GM21825 (cell line): ENCODE measurements at regions not wholly inside any gene's neighbourhood (a gene's known extent, or its start where the extent isn't known, plus 50 kb on each side); places are given as distances from the start of the nearest gene placed in this dataset.
"Not testable (repeated sequence)": the region's sequence is repeated elsewhere in the genome, so short reads cannot be mapped to it uniquely, and the experiment has no call there.

Source experiments
- ATAC-seq: cut with Tn5 transposase; IDR thresholded peaks from one replicate; pipeline ENCODE4 v1.9.1; 2021; ENCODE audit warnings: mild to moderate bottlenecking, moderate library complexity; ENCODE audit not compliant: unreplicated experiment

DNA sequence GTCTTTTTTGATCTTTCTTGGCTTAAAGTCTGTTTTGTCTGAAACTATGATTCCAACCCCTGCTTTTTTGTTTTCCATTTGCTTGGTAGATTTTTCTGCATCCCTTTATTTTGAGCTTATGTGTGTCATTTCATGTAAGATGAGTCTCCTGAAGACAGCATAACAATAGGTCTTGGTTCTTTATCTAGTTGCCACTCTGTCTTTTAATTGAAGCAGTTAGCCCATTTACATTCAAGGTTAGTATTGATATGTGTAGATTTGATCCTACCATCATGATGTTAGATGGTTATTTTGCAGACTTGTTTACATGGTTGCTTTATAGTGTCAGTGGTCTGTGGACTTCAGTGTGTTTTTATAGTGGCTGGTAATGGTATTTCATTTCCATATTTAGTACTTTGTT, 1678.9 kb downstream of the PCDH9 start:
- no peak for ATAC-seq

DNA sequence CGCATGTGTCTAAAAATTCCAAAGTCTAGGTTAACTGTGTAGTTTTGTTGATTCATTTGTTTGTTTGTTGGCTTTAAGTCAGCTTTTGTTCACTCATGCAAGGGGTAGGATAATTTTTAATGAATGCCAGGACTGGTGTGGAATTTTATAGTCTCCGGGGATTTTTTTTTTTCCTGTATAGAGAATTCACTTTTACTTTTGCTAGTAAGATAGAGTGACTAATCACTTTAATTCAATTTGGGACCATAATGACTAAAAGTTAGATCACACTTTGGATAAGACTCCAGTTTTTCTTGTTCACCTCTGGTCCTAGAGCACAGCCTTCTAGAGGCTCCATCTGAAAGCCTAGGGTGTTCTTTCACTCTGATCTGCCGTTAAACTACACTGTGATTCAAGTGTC, 1690.0 kb downstream of the PCDH9 start:
- ATAC-seq: no peak

DNA sequence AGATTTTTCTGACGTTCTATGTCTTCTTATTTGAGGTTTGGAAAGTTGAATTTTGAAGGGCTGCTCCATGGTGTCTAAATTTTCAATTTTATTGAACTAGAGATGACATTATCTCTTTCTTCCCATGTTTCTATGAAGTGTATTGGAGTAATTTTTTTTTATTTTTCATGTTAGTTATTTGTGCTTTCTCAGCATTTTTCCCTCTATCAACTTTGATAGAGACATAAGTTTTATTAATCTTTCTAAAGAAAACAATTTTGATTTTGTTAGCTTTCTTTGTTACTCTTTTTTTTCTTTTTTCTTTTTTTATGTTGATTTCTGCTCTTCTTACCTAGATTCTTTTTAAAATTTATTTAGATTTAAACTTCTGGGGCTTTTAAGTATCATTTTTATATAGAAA, 1694.8 kb downstream of the PCDH9 start:
- ATAC-seq: no peak

DNA sequence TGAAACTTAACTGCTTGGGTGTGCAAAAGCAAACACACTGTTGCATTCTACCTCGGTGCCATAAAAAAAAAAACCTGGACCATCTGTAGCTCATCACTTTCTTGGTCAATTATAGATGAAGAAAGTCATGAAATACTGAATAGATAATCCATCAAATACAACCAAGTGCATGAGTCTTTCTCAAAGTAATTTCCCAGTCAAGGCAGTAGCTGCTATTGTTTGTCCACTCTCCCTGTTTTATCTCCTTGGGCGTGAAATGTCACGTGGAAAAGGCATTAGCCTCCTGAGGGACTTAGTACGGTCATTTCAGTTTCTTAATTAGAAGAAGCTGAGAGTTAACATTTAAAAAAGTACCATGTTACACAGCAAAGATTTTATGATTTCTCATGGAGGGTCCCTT, 1697.9 kb downstream of the PCDH9 start:
- no peak for ATAC-seq

DNA sequence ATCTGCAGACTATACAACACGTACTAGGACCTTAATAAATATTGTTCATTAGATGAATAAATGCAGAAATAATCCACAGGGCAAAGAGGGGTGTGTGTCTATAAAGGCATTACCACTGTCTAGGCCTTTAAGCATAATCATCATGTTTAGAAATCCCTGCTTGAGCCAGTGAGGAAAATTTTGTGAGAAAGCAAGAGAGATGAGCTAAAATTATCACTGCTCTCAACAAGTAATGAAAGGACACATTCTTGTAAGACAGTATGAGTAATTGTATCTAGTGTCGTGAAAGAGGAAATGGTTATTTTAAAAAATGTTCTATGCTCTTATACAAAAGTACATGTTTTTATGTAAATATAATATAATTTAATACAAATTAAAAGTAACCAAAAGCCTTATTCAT, 1699.4 kb downstream of the PCDH9 start:
- ATAC-seq: no peak

DNA sequence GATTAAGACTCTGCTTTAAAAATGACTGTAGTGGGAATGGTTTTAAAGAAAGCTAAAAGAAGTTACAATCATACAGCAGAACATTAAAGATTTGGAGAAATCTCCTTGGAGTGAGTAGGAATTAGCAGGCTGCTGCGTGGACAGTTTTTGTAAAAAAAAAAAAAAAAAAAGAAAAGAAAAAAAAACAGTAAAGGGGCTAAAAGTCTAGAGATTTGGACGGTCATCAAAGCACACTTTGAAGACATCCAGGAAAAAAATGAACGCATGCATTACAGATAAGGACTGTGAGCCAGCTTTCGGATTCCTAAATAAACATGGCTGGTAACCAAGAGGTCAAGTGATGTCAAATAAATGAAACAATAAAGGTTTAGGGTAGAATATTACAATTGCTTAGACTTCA, 1700.6 kb downstream of the PCDH9 start:
- ATAC-seq: no peak

DNA sequence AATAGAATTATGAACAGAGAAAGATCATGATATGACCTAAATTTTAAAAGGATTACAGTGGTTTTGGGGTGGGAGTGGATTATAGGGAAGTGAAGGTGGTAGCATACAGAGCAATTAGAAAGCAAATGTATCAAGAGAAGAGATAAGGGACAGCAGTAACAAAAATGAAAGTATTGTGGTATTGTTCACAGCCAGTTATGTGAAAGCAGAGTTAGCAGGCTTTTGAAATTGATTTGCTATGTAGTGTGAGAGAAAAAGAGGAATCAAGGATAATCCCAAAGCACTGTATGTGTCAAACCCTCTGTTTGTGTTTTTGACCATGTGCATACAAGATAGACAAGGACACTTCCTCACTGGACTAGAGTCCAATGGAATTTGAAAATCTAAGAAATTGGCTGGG, 1721.4 kb downstream of the PCDH9 start:
- ATAC-seq: no peak

DNA sequence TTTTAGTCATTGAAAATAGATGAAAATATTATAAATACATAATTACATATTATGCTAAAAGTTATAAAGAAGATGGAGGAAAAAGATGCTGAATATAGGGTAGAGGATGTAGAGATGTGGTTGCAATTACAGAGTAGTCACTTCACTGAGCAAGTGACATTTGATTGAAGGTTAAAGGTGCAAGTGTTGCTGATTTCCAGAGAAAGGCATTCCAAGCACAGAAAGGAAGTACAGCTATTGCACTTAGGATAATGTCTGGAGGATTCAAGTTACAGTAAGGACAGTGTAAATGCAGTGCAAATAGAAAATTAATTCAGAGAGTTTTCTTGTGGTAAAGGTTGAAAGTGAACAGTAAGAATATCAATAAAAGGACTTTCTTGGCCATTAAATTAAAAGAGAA, 1721.8 kb downstream of the PCDH9 start:
- ATAC-seq: no peak

DNA sequence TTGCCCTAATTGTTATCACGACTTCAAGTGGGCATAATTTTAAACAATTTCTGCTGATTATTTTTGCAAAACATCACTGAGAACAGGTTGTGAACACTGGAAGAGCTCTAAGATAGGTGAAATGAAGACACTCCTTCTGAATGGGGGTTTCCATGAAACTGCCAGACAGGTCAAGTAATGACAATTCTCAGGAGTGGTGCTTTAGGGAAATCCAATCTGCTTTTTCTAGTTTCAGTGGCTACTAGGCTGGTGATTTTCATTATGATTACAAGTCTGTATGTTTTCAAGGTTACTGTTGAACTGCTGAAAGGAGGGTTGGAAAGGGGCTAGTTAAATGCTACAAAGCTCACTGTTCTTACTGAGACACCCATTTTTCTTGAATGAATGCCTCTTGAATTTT, 1724.2 kb downstream of the PCDH9 start:
- no peak for ATAC-seq

DNA sequence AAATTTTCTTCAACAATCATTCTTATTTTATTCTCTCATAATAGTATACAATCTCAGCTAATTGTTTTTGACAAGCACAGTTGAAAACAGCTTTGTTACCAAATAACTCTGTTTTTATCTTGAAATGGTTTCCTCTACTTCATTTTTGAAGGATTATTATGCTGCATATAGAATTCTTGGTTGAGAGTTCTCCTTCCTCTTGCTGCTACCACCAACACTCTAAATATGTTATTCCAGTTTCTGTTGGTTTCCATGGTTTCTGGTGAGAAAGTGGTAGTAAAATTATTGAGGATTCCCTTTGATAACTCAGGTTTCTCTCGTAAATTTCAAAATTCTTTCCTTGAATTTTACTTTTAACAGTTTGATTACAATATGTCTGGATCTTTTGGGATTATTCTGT, 1725.9 kb downstream of the PCDH9 start:
- no peak for ATAC-seq

DNA sequence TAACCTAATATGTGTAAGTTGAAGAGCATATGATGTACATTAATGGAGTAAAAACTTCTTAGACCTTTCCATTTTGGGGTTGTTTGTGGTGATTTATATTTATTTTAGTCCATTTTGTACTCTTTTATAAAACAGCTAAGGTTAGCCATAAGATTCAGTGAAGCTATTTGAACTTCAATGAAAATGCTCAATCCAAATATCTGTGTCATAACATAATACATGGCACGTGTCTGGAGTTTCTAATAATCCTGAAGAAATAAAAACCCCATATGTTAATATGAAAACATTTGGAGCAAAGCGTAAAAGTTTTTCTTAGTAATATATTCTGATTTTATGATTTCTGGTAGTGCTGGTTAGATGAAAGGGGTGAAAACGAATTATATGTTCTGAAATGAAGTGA, 1729.7 kb downstream of the PCDH9 start:
- ATAC-seq: no peak

DNA sequence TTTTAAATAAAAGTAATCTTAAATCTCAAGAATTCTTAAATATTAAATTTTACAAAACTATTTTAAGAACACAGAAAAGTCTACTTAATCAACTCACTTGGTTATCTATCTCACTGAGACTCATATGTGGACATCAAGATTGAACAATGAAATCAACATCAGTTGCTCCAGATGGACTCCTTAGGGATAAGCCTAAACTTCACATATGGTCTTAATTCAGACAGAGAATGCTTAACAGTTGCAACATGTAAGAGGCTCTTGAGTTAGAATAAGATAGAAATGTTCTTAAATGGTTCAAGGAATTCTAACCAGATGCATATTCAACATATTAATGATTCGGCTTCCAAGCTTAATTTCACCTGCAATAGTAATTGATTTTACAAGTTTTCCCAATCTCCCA, 1730.9 kb downstream of the PCDH9 start:
- no peak for ATAC-seq

DNA sequence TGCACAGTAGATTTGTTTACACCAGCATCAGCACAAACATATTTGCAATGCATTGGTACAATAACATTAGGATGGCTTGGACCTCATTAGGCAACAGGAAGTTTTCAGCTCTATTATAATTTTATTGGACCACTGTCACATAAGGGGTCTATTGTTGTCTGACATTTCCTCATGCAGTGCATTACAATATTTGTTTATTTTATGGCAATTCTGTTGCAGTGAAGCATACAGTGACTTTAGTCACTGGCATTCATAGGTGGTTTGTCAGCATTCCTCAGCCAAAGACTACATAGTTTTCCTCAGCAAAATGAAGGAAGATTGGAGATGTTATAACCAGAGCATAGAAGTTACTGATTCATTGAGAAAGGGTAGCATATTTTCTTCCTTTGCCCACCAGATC, 1732.9 kb downstream of the PCDH9 start:
- ATAC-seq: no peak

DNA sequence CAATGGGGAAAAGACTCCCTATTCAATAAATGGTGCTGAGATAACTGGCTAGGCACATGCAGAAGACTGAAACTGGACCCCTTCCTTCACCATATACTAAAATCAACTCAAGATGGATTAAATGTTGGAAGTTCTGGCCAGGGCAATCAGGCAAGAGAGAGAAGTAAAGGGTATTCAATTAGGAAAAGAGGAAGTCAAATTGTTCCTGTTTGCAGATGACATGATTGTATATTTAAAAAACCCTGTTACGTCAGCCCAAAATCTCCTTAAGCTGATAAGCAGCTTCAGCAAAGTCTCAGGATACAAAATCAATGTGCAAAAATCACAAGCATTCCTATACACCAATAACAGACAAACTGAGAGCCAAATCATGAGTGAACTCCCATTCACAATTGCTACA, 1739.4 kb downstream of the PCDH9 start:
- ATAC-seq: not testable (repeated sequence)

DNA sequence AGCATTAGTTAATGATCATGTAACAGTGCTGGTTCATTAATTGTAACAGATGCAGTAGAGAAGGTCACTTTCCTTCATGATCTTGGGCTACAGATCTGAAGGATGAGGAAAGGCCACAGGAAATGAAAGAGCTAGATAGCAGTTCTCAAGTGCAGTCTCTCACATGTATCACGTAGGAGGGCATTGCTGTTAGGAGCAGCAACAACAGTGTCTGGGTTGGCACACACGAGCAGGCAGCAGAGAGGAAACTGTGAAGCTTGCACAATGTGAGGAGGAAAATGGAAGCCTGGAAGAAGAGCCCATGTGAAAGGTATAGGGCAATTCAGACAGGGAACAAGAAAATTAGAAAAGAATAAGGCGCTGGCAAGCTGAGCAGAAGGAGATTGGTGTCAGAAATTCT, 1741.5 kb downstream of the PCDH9 start:
- ATAC-seq: no peak

DNA sequence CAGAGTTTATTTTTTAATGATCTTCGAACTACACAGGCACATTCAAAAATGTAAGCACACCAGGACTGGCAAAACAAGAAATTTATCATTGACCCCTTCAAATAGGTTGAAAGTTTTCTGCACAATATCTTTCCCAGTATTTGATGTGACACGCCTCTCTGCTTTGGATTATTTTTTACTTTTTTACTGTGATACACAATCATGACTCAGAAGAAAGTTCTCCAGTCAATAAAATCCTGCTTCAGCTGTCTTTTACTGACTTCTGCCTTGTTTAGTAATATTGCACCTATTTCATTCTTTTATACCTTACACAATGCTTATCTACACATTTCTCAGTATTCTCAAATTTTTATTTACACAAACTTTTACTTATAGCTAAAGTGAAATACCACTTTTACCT, 1750.4 kb downstream of the PCDH9 start:
- no peak for ATAC-seq

DNA sequence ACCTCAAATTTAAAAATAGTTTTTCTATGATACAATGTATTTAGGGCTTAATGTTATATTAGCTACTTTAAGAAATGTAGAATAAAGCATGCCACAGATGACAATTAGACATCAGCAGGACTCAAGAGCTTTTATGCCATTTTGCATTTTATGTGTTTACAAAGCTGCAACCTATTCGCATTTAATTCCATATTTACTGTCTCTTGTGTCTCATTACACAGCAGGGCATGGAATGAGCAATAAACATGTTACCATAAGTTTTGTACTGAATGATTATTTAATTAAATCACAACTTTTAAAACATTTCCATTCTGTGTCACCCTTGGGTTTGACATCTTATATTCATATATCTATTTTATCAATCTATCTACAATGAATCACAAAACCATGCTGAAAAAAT, 1756.9 kb downstream of the PCDH9 start:
- ATAC-seq: no peak

DNA sequence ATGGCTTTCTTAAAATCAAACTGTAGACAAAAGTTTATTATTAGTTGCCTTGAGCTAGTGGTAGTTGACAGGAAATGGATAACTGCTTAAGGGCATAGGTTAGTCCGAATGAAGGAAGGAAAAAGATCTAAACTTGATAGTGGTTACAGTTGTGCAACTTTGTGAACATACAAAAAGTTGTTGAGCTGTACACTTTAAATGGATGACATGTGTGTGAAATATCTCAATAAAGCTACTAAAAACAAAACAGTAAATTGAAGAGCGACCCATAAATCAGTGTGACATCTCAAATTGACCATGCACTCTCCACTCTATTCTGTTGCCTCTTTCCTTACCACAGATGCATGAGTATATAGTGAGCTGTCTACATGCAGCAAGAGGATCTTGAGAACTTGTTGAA, 1757.8 kb downstream of the PCDH9 start:
- no peak for ATAC-seq

DNA sequence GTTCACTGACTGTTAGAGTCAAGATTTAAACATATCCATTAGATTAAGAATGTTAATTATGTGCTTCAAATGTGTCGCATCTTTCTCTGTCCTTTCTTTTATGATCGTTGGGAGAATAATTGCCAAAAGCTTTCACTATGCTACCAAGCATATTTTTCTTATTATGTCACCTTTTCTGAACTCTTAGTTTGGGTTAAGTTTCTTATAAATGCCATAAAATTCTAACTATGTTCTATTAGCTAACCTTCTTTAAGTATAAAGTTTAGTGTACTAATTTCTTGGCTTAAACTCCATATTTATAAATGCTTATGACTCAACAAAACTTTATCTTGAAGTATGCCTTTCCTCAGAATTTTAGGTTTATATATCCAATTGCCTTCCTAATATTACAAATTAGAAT, 1759.4 kb downstream of the PCDH9 start:
- ATAC-seq: no peak

DNA sequence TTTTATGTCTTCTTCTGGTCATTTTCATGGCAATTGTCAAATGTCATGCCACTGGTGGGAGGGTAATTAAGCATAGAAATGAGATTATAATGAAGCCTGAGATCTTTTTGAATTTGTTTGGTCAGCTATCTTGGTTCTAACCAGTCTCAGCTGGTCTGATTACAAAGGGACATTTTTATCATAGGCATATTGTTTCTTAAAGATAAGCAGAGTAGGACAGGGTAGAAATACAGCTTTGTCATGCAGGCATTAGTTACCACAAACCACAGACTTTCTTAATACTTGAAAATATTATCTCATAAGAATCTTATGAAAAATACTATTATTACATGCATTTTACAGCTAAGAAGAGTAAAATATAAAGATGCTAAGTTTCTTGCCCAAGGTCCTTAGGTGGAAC, 1761.5 kb downstream of the PCDH9 start:
- ATAC-seq: no peak

DNA sequence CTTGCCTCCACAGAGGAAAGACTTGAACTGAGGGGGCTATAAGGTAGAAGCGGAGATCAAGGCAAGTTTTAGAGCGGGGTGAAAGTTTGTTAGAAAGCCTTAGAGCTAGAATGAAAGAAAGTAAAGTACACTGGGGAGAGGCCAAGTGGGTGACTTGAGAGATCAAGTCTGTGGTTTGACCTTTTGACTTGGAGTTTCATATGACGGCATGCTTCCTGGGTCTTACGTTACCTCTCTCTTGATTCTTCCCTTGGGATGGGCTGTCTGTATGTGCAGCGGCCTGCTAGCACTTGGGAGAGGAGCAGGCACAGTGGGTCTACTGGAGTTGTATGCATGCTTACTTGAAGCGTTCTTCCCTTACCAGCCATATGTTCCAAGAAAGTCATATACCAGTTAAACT, 1768.5 kb downstream of the PCDH9 start:
- ATAC-seq: no peak

DNA sequence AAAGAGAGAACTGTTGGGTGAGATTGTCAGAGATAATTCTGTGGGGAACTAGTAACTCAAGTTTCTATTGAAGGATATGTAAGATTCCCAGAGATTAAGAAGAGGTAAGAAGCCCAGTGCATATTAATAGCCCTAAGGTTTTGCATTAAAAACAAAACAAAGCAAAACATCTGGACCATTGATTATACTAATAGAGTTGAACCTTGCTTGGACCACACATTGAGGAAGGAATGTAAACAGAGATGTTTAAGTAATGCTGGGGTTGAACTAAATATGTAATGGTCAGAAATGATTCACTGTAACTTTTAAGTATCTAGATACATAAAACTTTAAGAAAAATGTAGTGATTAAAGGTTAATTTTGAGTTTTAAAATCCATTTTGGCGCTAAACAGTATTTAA, 1770.0 kb downstream of the PCDH9 start:
- no peak for ATAC-seq

DNA sequence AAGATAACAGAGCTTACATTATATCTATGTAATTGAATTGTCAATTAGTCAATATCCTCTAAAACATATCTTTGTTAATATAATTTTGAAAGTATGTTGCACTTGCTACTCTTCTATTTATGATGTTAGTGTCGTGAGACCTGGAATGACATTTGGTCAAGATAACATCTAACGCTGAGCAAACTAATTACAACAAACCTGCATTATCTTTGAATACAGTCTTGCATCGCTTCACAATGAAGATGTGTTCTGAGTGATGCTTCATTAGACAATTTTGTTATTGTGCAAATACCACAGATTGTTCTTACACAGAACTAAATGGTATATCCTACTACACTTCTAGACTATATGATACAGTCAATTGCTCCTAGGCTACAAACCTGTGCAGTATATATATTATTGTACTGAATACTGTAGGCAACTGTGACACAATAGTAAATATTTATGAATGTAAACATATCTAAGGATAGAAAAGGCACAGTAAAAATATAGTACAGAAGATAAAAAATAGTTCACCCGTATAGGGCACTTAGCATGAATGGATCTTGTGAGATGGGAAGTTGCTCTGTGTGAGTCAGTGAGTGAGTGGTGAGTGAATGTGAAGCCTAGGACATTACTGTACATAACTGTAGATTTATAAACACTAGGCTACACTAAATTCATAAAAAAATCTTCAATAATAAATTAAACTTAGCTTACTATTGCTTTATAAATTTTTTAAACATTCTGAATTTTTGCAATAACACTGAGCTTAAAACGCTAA, 1773.8 kb downstream of the PCDH9 start:
- ATAC-seq: no peak
